HG03432 (cell line): ENCODE measurements at regions not wholly inside any gene's neighbourhood (a gene's known extent, or its start where the extent isn't known, plus 50 kb on each side); places are given as distances from the start of the nearest gene placed in this dataset.

Experiments used
- ATAC-seq: cut with Tn5 transposase; IDR thresholded peaks from one replicate; pipeline ENCODE4 v1.9.1; 2021; ENCODE audit warnings: mild to moderate bottlenecking, moderate library complexity; ENCODE audit not compliant: unreplicated experiment

DNA sequence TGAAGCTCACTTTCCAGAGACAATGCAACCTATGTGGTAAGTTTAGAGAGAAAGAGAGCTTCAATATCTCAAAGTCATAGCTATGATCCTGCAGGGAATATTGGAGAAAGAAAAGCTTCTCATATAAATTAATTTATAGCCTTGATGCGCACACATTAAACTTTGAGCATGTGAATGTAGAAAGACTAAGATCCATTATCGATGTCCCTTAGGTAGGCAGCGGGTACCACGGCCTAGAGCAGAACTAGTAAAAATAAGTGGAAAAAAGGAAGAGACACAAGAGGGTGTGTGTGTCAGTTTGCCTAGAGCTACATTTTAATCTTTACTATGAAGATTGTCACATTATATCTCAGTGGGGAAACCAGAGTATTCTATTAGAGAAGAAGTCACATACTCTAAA is 685.6 kb downstream of the AMY1C start:
- ATAC-seq = no peak

DNA sequence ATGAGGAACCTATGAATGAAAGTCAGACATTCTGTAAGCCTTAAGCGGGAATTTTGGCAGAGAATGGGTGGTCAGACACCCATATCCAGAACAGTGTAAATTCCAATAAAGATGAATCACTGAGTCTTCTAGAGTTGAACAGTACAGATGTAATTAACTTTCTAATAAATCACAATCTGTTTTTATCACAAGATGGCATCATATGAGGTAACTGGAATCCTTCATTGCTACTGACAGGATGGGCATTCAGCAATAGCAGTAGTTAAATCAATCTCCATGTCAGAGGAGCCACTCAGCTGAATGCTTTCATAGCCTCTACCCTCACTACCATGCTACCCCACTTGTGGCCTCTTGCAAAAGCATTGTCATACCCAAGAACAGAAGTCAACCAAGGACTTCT is 690.3 kb downstream of the AMY1C start:
- no peak for ATAC-seq

DNA sequence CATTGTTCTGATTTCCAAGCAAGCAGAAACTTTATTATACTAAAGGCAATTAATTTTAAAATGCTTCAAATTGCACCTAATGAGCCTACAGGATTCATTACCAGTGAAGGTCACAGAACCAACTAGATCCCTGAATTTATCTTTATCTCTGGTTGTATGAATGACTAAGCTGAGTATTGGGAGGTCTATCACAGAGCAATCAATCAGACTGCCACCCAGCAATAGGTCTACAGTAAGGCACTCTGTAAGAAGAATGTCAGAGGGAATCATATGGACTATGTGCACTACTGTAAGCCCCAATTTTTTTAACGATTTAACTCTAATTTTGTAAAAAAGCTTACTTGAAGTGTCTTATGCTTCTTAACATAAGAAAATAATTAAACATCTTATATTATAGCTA is 707.0 kb downstream of the AMY1C start:
- ATAC-seq = no peak

DNA sequence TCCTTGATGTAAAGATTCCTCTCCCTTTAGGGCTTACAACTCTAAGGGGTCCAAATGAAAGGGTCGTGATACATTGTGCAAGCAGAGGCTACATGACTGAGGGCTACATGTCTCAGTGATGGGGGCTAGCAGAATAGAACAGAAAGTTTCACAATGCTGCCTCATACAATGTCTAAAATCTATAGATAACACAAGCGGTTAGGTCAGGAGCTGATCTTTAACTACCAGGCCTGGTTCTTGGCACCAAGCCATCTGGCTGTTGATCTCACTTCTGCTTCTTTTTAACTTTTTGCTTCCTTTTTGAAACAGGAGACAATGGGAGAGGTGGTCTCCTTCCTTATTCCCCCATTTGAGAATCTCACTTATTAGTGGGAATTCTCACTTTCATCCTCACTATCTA is 710.2 kb downstream of the AMY1C start:
- no peak for ATAC-seq

DNA sequence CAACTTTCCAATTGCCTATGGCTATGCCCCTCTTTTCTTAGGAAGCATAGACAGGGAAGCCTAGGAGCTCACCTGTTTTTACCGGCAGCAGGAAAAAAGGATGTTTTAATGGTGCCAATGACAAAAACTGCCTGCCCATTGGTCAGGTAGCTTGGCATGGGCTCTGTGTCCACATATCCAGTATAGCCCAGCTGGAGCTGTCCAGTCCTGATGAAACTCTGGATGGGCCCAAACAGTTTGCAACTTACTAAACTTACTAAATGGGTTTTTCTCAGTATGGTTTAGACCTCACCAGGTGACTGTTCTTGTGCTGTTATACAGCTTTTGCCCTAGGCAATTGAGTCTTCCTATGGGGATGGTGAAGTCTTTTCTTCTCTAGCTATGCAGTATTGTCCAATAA is 711.2 kb downstream of the AMY1C start:
- no peak for ATAC-seq

DNA sequence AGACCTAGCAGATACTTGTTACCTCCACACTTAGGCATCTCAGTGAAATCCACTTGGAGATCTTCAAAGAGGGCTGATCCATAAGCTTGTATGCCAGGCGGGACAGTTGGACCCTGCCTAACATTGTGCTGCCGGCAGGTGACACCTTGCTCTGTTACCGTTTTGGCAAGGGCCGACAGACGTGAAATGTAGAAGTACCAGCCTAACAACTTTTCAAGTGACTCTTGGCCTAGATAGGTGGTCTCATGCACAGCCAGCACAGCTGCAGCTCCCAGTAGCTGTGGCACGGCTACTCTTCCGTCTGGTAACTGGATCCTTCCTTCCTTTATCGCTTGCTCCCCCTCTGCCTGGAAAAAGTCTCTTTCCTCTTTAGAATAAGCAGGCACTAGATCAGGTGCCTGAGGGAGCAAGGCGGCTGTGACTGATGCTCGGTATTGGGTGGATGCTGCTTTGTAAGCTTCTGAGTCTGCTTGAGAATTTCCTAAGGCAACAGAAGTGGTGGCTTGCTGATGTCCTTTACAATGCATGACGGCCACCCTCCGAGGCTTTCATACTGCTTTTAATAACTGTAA is 713.5 kb downstream of the AMY1C start:
- no peak for ATAC-seq

DNA sequence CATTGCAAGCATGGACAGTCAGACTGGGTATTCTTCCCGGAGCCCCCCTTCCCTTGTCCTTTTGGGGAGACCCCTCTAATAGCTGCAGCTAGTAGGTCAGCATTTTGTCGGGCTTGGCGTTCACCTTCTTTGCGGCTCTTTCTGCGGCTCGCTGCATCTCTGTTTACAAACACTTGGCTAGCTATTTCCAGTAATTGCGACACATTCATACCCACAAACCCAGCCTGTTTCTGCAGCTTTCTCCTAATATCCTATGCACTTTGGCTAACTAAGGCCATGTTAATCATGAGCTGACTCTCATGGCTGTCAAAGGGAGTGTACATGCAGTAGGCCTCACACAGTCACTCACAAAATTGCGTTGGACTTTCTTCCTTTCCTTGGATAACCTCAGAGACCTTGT is 716.4 kb downstream of the AMY1C start:
- ATAC-seq = no peak

DNA sequence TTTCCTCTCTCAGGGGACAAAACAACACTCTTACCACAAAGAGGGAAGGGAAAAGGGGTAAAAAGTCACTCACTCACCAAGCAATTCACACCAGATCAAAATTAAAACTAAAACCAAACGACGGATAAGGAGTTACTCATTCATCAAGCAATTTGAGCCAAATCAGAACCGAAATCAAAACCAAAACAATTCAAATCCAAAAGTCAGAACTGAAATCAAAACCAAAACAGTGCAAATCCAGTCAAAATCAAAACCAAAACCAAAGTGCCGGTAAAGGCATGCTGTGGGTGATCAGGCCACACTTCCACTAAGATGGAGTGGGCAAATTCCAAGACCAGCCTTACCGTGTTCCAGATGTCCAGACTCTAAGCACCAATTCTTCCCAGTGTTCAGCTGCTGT is 717.9 kb downstream of the AMY1C start:
- peak; percentile 69 for ATAC-seq

DNA sequence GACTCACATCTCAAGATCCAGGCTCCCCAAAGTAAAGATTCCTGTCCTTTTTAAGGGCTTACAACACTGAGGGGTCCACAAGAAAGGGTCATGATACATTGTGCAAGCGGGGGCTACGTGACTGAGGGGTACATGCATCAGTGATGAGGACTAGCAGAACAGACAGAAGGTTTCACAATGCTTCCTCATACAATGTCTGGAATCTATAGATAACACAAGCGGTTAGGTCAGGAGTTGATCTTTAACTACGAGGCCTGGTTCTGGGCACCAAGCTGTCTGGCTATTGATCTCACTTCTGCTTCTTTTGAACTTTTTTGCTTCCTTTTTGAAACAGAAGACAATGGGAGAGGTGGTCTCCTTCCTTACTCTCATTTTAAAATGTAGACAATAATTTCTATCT is 718.6 kb downstream of the AMY1C start:
- peak; percentile 44 for ATAC-seq

DNA sequence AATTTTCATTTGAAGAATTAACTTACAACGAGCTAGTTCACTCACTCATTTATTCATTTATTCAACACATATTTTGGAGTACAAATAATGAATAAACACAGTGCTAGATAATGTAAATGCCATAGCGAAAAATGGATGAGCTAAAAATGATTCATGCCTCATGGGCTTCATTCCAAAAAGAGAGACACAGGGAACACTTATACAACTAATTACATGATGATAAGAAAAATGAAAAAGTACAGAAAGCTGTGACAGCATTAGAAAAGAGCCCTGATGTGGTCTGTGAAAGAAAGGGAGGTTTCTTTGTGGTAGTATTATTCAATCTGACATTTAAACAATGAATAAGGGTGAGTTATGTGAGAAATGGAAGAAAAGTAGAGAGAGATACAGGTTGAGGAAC is 726.4 kb downstream of the AMY1C start:
- no peak for ATAC-seq

DNA sequence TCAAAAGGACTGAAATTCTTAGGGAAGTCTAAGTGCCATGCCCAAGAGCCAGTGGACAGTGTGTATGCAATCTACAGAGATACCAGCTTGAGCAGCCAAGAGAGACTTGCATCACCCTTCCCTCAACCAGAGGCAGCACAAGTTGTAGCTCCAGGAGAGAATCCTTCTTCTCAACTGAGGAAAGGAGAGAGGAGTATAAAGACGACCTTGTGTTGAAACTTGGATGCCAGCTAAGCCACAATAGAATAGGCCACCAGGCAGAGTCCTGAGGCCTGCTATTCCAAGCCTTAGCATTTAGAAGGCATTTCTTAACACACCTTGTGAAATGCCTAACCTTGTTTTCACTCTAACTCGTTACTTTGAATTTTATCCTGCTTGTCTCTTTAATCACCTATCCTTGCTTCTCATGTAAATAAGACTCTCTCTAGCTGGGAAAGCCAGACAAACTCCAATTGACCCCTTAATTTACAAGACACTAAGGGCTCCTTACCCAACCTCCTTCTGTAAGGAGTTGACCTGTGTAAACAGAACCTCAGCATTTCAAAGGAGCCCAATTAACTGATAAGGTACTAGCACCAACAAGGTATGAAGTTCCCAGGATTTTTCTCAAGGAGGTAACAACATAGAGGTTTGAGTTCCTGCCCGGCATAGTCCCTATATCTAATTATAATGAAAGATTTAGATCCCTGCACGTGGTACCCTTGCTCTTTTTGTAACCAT is 738.8 kb downstream of the AMY1C start:
- ATAC-seq = no peak

DNA sequence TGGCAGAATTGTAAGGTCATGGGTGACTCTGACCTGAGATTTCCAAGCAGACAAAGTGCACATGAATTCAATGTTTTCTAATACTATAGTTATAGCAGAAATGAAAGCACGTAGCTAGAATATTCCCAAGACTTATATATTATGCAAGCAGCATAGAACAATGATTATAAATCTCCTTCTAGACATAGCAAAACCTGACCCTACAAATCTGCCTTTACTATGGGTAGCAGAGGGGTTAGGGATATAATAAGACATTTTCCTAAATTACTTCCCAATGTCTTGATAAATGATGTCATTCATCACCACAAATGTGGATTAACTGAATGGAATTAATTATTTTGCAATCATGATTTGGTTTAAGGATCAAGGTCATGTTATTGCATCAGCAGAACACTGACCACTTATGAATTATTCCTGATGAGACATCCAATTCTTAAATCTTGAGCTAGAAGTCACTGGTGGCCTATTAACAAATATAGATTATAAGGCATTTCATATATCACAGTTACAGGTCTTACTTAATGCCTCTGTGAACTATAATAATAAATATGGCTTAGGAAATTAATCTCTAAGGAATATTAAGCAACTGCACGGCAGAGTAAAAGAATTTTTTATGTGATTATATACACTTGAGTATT is 776.6 kb downstream of the AMY1C start:
- no peak for ATAC-seq

DNA sequence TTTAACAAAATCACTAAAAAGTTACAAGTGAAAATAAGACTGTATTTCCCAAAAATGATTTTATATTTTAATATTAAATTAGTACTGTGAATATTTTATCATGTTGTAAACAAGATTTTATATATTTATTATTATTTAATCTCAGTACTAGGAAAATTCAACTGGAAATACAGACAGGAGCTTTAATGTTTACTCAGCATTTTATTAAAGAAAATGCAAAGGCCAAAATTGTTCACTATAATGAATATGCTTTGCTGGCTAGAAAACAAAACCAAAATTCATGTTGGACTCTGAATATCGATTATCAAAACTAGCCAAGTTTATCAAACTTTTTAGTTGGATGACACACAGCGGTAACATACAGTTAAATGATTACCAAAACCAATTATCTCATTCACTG is 782.3 kb downstream of the AMY1C start:
- ATAC-seq = no peak

DNA sequence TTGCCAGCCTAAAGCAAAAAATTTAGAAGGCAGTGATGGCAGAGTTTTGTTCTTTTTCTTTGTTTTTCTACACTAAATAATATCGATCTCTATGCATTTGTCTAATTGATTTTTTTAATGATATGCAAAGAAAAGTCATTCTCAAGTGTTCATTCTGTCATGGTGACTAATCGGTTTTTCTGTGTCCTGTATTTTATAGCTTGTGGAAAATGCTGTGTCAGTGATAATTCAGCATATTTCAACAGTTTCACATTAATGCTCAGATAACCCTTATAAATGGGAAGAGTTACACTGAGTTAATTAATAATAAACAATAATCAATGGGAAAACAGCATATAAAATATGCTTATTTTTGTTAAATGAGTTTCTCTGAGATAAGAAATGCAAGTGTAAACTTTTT is 824.9 kb downstream of the AMY1C start:
- ATAC-seq = no peak

DNA sequence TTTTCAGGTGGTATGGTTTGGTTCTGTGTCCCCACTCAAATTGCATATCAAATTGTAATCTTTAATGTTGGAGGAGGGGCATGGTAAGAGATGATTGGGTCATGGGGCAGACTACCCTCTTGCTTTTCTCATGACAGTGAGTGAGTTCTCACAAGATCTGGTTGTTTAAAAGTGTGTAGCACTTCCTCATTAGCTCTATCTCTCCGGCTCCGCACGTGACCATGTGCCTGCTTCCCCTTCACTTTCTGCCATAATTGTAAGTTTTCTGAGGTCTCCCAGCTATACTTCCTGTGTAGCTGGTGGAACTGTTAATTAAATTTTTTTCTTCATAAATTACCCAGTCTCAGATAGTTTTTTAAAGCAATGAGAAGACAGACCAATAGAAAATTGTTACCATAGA is 843.2 kb downstream of the AMY1C start:
- ATAC-seq = peak; percentile 57

DNA sequence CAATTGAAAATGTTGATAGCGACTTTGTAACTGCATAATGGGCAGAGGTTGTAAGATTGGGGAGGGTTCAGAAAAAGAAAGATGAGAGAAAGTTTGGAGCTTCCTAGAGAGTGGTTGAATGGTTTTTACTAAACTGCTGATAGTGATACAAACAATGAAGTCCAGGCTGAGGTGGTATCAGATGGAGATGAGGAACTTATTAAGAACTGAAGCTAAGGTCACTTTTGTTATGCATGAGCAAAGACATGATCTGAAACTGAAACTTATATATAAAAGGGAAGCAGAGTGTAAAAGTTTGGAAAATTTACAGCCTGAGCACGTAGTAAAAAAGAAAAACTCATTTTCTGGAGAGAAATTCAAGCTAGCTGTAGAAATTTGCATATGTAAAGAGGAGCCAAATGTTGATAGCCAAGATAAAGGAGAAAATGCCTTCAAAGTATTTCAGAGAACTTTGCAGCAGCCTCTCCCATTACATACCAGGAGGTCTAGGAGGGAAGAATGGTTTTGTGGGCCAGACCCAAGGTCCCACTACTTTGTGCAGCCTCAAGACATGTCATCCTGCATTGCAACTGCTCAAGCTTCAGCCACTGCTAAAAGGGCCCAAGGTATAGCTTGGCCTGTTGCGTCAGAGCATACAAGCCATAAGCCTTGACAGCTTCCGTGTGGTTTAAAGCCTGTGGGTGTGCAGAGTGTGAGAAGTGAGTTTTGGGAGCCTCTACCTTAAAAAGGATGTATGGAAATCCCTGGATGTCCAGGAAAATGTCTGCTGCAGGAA is 843.9 kb downstream of the AMY1C start:
- ATAC-seq = peak; percentile 79

DNA sequence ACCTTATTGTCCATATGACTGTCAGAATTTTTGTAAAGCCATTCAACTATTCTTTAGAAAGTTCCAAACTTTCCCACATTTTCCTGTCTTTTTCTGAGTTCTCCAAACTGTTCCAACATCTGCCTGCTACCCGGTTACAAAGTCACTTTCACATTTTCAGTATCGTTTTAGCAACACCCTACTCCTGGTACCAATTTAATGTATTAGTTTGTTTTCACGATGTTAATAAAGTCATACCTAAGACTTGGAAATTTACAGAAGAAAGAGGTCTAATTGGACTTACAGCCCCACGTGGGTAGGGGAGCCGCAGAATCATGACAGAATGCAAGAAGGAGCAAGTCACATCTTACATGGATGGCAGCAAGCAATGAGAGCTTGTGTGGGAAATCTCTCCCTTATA is 867.8 kb downstream of the AMY1C start:
- ATAC-seq = no peak

DNA sequence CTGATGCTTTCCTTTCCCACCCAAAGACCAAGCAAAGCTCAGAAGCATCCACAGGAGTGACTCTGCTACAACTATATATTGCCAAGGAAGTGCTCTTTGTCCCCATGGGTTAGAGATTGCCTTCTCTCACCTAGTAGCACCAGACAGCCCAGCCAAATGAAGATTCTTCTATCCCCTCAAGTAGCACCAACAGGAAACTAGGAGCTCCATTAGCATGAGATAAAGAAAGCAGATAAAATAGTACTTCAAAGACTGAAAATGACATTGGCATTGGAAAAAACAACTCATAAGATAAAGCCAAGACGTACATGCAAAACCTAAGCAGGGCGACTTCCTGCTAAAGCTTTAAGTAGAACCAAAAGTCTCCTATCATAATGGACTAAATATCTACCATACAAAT is 871.5 kb downstream of the AMY1C start:
- no peak for ATAC-seq

DNA sequence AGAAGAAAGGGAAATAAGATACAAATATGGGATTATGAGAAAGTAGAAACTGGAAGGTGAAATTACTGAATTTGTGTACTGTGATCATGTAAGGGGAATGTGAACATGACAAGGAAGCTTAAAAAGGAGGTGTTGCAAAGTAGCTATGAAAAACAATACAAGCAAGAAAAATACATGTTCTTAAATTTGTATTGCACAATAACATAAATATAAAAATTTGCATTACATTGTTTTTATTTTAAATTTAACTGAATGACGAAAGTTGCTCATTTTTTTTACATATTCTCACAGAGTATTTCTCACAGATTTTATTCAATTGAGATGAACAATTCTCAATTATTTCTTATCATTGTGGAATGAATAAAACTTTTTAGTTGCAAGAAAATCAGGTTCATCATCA is 874.8 kb downstream of the AMY1C start:
- ATAC-seq = no peak

DNA sequence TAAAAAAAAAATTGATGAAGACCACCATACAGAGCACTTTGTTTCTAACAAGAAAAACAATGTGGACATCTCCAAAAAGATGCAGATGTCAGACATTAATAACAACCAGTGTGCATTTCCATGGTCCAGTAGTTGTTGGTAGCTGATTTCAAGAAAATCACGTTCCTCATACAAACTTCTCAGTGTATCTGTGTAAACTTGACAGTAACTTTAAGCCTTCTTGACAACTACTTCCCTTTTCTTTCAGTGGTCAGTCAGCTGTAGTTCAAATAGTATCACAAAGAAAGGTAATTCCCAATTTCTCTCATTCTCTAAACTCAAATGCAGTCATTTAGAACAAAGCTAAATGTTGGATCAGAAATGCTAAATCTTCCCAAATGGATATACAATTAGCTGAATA is 879.9 kb downstream of the AMY1C start:
- no peak for ATAC-seq

DNA sequence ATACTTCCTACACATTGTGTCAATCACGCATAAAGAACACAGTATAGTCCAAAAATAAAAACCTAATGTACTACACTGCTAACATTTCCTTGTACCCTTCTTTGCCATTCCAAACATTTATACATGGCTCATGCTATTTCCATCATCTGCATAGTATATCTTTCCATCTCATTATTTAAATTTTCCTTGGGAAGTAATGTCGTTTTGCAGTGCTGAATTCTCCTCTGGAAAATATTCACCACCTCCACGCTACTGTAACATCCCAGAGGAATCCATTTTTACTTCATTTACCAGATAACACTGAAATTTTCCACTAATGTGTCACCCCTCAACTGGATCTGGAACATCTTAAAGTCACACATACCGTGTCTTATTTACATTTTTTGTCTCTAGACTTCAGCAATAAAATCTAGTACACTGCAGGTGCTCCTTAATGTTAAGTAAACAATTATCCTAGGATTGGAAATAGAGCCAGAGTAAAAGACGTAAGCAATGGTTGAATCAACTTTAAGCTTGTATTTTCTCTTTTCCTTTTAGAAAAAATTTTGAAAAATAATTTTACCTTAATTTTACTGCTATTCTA is 881.0 kb downstream of the AMY1C start:
- no peak for ATAC-seq
